GM18909 (cell line): ENCODE measurements at regions not wholly inside any gene's neighbourhood (a gene's known extent, or its start where the extent isn't known, plus 50 kb on each side); places are given as distances from the start of the nearest gene placed in this dataset.
A peak's percentile ranks its signal among the peaks of the same experiment; 100 is the strongest.
"Not testable (repeated sequence)": the region's sequence is repeated elsewhere in the genome, so short reads cannot be mapped to it uniquely, and the experiment has no call there.

Experiments used
- ATAC-seq: cut with Tn5 transposase; IDR thresholded peaks from one replicate; pipeline ENCODE4 v1.9.1; 2021; ENCODE audit warnings: mild to moderate bottlenecking; ENCODE audit not compliant: unreplicated experiment, poor library complexity

DNA sequence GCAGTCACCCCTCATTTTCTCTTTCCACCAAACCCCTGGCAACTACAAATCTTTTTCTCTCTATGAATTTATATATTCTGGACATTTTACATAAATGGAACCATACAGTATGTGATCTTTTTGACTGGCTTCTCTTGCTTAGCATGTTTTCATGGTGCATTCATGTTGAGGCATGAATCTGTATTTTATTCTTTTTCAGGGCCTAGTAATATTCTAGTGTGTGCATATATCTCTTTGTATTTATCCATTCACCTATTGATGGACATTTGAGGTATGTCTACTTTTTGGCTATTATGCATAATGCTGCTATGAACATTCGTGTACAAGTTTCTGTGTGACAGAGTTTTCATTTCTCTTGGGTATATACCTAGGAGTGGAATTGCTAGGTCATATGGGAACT lies 78.2 kb downstream of the HACD1 start:
- ATAC-seq = no peak

DNA sequence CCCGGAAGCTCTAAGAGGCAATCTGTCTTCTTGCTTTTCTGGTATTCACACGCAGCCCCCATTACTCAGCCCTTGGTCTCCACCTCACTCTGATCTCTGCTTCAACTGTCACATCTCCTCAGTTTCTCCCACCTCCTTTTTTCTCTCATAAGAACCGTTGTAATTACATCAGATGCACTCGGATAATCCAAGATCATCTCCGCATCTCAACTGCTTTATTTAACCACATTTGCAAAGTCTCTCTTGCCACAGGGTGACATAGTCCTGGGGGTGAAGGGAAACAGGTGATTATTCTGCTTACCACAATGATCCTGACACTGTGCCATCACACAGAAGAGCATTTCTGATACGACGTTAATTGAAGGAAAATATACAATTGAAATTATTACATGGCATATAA lies 79.9 kb downstream of the HACD1 start:
- no peak for ATAC-seq

DNA sequence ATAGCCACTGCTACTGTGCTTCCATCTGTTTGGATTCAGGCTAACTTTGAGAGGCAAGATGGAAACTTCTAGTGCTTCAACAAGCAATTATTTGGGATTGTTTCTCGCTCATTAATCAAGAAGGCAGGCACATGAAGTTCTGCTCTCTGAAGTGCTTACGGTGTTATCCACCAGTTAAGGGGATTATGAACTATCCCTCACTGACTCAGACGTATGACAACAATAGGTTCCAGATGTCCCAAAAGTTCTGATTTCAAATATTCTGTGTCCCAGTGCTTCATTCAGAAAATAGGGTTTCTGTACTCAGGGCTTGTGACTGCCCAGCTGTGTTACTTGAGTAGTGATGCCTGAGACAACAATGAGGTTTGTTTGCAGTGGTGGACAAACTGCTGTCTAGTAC lies 81.0 kb downstream of the HACD1 start:
- no peak for ATAC-seq

DNA sequence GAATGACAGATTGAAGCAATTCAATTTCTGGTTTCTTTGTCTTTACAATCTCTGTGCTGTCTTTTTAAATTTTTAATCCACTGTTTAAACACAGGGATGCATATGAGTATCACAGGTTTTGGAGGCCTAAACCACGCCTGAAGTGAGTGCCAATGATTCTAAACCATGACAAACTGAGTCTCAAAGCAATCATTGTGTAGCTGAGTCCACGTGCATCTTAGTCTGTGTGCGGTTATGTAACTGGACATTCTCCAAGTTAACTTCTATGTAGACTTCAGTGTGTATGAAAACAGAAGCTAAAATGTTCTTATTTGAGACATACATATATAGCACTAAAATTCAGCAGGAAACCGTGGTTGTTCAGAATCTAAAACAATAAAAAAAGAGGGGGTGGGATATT lies 79.3 kb upstream of the ST8SIA6 start:
- no peak for ATAC-seq

DNA sequence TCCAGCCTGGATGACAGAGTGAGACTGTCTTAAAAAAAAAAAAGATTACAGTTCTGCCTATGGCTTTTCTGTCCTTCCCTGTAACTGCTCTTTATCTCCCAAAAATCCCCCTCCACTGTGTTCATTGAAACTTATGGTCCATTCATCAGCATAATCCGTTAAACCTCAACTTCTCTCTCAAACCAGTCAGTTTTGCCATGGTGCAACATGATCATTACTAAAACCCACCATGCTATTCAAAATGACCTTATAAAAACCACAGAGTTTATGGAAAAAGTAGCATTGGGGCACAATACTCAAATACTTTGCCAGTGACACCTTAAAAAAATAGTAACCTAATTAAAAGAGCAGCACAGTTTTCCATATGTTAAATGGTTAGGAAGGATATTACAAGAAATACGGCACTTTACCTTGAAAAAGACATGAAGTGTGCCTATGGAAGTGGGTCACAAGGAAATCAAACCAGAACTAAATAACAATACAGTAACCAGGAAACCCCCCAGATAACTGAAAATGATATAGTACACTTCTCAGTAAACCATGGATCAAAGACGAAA lies 74.0 kb upstream of the ST8SIA6 start:
- no peak for ATAC-seq

DNA sequence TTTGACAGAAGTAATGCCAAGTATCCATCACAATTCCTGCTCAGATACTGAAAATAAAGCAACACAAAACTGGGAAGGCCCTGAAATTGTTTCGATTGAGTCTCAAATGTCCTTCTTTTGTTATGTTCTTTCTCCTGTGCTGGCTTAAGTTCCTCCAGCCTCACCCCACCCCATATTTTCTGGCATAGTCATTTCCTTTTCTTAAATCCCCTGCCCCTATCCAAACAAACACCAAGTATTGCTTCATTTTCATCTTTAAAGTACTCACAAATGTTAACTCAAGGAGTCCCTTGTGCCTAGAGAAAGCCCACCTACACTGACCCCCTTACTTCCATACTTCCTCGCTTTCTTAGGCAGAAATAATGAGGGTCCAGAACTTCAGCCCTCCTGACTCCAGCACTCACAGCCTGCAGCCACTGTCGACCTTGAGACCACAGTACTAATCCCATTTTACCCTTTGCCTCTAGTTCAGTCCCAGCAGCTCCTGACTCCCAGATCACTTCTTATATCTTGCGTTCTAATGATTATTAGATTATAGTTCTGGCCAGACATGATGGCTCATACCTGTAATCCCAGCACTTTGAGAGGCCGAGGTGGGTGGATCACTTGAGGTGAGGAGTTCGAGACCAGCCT lies 73.2 kb upstream of the ST8SIA6 start:
- no peak for ATAC-seq

DNA sequence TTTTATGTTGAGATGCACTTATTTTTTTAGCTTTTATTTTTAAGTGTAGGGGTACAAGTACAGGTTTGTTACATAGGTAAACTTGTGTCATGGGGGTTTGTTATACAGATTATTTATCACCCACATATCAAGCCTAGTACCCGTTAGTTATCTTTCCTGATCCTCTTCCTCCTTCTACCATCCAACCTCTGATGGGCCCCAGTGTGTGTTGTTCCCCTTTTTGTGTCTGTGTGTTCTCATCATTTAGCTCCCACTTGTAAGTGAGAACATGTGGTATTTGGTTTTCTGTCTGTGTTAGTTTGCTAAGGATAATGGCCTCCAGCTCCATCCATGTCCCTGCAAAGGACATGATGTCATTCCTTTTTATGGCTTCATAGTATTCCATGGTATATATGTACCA lies 72.2 kb upstream of the ST8SIA6 start:
- ATAC-seq = not testable (repeated sequence)

DNA sequence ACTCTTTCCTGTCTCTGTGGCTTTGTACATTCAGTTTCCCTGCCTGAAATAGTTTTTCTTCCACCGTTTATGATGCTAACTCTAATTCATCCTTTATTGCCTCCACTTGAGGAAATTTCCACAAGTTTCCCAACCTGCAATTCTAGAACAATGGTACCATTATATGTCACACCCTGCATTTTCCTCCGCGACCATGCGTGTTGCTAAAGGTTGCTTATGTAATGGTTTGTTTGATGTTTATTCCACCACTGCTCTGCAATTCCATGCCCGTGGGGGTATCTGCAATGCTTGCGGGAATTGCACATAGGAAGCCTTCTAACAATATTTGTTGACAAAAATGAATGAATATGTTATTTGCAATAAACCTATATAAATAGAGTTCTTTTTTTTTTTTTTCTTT lies 69.5 kb upstream of the ST8SIA6 start:
- ATAC-seq = no peak

DNA sequence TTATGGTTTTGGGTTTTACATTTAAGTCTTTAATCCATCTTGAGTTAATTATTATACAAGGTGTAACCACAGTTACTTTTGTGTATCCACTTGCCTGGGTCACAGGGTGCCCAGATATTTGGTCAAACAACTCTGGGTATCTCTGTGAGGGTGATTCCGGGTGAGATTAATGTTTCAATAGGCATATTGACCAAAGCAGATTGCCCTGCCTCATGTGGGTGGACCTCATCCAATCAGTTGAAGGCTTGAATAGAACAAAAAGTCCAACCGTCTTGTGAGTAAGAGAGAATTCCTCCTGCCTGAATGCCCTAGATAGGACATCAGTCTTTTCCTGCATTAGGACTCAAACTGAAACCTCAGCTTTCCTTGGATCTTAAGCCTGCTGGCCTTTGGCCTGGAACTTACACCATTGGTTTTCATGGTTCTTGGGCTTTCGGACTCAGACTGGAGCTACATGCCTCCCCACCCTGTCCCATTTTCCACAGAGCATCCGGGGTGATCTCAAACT lies 68.9 kb upstream of the ST8SIA6 start:
- ATAC-seq = no peak

DNA sequence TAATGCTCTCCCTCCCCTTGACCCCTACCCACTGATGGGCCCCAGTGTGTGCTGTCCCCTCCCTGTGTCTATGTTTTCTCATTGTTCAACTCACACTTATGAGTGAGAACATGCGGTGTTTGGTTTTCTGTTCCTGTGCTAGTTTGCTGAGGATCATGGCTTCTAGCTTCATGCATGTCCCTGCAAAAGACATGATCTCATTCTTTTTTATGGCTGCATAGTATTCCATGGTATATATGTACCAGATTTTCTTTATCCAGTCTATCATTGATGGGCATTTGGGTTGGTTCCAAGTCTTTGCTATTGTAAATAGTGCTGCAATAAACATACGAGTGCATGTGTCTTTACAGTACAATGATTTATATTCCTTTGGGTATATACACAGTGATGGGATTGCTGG lies 67.9 kb upstream of the ST8SIA6 start:
- ATAC-seq = not testable (repeated sequence)

DNA sequence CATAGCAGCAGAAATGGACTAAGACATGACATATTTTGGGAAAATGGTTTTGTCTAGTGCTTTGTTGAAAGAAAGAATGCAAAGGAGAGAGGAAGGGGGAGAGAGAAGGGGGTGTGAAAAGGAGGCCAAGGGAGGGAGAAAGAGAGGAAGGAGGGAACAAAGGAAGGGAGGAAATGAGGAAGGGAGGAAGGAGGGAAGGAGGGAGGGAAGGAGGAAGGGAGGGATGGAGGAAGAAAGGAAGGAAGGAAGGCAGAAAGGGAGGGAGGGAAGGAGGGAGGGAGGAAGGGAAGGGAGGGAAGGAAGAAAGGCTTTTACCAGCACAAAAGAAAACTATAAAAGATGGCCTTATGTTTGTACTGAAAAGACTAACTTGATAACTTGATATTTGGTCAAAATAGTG lies 65.1 kb upstream of the ST8SIA6 start:
- no peak for ATAC-seq

DNA sequence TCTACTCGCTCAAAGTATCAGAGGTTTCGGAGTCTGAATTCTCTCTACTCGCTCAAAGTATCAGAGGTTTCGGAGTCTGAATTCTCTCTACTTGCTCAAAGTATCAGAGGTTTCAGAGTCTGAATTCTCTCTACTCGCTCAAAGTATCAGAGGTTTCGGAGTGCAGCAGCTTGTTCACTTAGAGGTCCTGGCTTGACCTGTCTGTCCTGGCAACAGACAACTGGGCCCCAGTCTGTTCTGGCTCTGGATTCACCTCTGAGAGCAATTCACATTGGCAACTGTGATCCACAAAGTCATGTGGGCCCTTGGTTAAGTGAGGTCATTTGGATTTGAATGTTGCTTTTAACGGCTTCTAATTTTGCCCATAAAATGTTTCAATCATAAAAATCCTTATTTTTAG lies 63.9 kb upstream of the ST8SIA6 start:
- ATAC-seq = no peak

DNA sequence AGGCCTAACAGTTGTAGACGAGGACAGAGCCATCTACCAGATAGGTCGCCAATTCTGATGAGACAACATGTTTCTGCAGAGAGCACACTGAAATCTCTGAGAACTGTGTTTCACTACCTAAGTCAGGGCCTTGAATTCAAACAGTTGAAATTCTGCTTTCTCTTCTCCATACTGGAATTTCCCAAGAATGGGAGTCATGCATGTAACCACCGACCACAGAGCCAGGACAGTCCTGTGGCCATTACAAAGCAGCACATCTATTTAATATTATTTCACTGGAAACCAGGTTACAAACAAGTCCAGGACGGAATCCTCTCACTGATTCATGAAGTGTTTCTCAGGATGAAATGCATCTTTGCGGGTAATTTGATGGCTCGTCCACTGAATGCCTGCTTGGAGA lies 62.0 kb upstream of the ST8SIA6 start:
- ATAC-seq = no peak

DNA sequence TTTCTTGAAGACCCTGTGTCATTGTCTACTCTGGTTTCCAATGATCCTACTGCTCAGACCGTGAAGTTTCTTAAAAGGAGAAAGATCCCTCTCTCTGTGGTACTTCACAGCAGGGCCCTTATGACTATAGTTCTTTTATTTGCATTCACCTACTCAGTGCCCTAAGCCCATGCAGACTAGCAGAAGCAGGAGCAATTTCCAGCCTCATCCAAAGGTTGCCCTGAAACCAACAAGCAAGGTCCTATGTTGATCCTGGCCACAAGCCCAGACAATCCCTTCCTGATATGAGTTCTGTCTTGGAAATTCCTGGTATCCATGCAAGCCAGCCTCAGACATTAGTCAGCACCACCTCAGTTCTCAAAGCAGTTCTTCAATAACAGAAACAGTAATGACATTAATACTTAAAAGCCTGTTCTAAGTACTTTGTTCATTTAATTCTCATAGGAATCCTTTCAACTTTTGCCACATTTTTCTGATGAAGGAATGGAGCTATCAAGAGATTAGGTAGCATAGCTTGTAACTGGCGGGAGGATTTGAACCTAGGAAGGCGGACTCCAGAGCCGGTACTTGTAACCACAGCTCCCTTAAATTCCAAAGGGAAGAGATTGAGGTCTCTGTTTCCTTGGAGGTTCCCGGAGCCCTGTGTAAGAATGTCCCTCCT lies 58.1 kb upstream of the ST8SIA6 start:
- ATAC-seq = no peak

DNA sequence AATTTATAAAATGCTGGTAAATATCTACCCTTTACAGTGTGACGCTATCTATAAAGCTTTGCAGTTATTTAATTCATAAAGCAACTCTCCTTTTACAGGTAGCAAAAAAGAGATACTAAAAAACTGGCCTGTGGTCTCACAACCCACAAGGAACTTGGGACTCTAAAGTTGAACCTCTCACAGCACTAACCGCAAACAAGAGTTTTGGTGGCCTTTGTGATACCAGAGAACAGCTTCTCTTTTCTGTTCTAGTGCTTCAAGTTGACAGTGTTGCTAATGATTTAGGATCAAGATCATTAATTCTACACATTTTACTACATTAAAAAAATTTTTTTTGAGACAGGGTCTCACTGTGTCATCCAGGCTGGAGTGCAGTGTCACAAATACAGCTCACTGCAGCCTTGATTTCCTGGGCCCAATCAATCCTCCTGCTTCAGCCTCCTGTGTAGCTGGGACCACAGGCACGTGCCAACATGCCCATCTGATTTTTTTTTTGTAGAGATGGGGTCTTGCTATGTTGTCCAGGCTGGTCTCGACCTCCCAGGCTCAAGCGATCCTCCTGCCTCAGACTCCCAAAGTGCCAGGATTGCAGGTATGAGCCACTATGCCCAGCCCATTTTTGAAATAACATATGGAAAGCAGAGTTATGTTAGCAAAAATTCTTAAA lies 56.0 kb upstream of the ST8SIA6 start:
- ATAC-seq = peak; percentile 73

DNA sequence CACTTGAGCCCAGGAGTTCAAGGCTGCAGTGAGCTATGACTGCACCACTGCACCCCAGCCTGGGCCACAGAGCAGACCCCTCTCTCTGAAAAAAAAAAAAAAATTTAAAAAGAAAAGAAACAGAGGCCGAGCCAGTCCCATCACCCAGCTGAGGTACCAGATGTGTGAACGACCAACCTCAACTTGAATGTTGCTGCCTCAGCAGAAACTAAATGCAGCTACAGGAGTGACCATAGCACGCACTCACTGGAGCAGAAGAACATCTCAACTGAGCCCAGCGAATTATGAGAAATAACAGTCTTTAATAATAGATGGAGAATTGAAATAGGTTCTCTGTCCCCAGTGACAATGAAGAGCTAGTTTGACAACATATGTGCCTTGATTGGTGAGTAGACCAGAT lies 53.1 kb upstream of the ST8SIA6 start:
- ATAC-seq = no peak

DNA sequence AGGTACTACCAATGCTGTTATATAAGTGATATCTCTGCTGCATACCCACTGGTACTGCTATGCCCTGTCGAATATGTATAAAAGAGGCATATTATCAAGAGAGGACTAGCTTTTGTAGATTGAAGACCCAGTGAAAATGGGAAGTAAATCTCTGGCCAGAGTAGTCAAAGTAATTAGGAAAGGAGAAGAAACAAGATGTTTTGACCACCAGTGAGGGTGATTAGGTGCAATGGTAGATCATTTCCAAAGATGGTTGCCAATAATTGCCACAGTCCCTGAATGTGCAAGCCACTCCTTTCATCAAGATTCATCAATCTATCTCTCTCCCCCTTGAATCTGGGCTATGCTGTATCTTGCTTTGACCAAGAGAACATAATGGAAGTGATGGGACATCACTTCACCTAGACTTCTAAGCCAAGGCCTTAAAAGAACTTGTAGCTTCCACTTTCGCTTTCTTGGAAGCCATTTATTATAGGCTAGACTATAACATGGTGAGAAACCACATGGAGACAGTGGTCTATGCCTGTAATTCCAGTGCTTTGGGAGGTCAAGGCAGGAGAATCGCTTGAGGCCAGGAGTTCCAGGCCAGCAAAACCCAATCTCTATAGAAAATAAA lies 52.6 kb upstream of the ST8SIA6 start:
- no peak for ATAC-seq

DNA sequence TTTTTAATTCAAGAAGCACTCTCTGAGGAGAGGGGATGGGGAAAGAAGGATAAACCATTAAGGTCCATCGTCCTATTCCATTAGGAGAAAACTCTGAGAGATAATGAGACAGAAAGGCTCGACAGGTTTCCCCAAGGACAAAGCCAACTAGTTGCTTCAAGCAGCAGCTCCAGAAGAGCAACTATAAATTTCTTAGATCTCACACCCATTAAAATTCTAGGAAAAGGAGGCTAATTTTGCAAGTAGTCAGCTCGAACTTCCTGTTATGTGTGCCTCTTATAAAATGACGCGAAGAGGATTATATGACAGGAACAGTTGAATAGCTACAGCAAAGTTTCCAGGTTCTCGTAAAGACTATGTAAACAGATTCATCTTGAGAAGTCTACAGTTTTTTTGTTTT lies 52.0 kb upstream of the ST8SIA6 start:
- ATAC-seq = no peak

DNA sequence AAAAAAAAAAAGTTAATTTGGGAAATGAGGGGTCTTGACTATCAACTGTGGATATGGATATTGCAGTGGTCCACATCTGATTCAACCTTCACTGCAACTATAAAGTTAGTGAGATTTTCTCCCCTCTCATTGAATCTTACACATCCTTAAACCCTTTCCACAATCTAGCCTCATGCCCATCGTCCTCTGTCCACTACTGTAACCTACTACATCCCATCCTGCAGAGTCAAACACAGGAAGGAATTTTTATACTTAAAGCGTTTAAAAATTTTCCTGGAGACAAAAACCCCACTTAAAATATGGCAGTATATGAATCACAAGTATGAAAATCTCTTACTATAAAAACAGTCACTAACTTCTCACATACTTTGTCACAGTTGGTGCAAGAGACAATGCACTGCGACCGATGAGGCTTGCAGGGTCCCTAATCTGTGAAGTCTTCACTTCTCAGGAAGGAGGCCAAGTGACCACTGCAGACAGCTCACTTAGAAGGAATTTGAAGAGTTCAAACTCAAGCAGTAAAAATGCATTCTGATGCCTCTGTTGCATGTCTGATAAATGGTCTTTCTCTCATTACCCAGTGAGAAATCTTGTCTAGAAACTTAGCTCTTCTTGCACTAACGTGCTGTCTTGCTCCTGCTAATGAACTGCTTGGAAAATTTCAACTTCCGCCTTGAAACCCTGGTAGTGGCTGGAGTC lies 50.3 kb upstream of the ST8SIA6 start:
- no peak for ATAC-seq
